ENCODE measurements at regions not wholly inside any gene's neighbourhood (a gene's known extent, or its start where the extent isn't known, plus 50 kb on each side); places are given as distances from the start of the nearest gene placed in this dataset.

DNA sequence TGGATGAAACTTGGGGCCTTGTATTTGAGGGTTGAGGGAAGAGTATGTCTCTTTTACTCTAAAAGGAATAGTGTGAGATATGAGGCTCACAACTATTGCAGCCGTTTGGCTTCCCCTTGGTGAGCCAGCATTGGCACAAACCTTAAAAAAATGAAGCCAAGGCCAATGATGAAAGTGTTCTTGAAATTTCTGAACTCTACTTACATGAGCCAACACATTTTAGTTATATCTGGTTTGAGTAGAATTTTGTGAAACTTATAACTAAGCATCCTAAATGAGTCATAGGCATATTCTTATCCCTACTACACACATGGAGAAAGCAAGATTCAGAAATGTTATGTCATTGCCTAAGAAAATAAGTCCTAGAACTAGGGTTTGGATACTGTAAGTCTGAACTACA, 55.3 kb upstream of the ACSS3 start:
- Mint-ChIP-seq H3K9me3 (ENCODE audit: low read depth, unreplicated experiment) (no peaks in the 10 kb centered on the region), H3K4me1 (ENCODE audit: low read depth, unreplicated experiment) (no peaks in the 10 kb centered on the region), H3K27ac (ENCODE audit: unreplicated experiment) (no peak overlapping the region), H3K27me3 (ENCODE audit: unreplicated experiment) (no peaks in the 10 kb centered on the region), H3K36me3 (ENCODE audit: insufficient read depth, unreplicated experiment) (no peaks in the 10 kb centered on the region), H3K4me3 (ENCODE audit: low read depth, unreplicated experiment) (no peak overlapping the region)
- BruUV-seq (replicated peaks), result no TSS peak
- intact Hi-C loops (cut with micrococcal nuclease; ENCODE audit: unreplicated experiment), result no loop called here
- TF ChIP-seq, protein P1, sequence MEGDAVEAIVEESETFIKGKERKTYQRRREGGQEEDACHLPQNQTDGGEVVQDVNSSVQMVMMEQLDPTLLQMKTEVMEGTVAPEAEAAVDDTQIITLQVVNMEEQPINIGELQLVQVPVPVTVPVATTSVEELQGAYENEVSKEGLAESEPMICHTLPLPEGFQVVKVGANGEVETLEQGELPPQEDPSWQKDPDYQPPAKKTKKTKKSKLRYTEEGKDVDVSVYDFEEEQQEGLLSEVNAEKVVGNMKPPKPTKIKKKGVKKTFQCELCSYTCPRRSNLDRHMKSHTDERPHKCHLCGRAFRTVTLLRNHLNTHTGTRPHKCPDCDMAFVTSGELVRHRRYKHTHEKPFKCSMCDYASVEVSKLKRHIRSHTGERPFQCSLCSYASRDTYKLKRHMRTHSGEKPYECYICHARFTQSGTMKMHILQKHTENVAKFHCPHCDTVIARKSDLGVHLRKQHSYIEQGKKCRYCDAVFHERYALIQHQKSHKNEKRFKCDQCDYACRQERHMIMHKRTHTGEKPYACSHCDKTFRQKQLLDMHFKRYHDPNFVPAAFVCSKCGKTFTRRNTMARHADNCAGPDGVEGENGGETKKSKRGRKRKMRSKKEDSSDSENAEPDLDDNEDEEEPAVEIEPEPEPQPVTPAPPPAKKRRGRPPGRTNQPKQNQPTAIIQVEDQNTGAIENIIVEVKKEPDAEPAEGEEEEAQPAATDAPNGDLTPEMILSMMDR (IDR thresholded peaks at IDR 0.05; ENCODE audit: unreplicated experiment), result no peak
- CTCF ChIA-PET, result no interaction called here
- no peak for DNase-seq

DNA sequence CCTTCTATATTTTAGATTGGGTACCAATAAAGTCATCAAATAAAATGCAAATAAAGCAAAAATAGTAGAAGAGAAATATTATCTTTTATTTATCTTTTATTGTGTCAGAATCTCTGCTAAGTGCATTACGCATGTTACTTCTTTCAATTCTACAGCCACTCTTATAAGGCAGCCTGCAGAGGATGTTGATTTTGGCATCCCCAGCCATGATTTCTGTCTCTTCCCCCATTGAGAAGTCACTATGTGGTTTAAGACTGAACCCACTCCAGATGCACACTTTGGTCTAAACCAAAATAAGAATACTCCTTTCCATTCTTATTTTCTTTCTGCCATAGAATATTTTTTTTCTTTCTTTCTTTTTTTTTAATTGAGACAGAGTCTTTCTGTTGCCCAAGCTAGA, 56.0 kb upstream of the ACSS3 start:
- Mint-ChIP-seq H3K27ac (ENCODE audit: unreplicated experiment) (no peak overlapping the region), H3K36me3 (ENCODE audit: insufficient read depth, unreplicated experiment) (no peaks in the 10 kb centered on the region), H3K4me3 (ENCODE audit: low read depth, unreplicated experiment) (no peak overlapping the region), H3K4me1 (ENCODE audit: low read depth, unreplicated experiment) (no peaks in the 10 kb centered on the region), H3K27me3 (ENCODE audit: unreplicated experiment) (no peaks in the 10 kb centered on the region), H3K9me3 (ENCODE audit: low read depth, unreplicated experiment) (no peaks in the 10 kb centered on the region)
- no peak for DNase-seq
- intact Hi-C loops (cut with micrococcal nuclease; ENCODE audit: unreplicated experiment), result no loop called here
- BruUV-seq (replicated peaks), result no TSS peak
- TF ChIP-seq, protein P1 (IDR thresholded peaks at IDR 0.05; ENCODE audit: unreplicated experiment), result no peak
- CTCF ChIA-PET, result no interaction called here

DNA sequence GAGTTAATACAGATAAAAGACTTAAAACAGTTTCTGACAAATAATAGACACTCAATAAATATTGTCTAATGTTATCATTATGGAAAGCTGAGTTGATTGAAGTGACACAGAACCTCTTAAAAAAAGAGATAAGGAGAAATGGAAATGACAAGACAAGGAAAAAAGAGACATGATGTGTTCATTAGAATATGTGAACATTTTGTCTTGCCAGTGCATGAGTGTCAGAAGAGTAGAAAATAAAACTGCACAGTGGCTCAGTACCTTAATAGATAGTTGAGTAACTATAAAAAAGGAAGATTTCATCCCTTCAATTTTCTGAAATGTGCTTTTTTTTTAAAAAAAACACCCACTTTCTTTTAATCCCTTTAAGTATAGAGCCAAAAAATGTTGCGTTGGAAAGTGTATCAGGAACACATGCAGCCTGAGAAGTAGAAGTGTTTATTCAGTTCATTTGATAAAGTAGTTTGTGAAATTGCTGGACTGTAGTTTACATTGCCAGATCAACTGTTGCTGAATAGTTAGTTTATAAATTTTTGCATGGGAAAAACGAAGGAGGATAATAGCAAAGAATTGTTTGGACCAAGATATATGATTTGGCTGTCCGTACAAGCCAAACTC, 56.6 kb upstream of the ACSS3 start:
- no TSS peak for BruUV-seq (replicated peaks)
- Mint-ChIP-seq H3K4me3 (ENCODE audit: low read depth, unreplicated experiment) (no peak overlapping the region), H3K4me1 (ENCODE audit: low read depth, unreplicated experiment) (no peaks in the 10 kb centered on the region), H3K27me3 (ENCODE audit: unreplicated experiment) (no peaks in the 10 kb centered on the region), H3K36me3 (ENCODE audit: insufficient read depth, unreplicated experiment) (no peaks in the 10 kb centered on the region), H3K27ac (ENCODE audit: unreplicated experiment) (no peak overlapping the region), H3K9me3 (ENCODE audit: low read depth, unreplicated experiment) (no peaks in the 10 kb centered on the region)
- TF ChIP-seq, protein P1 (IDR thresholded peaks at IDR 0.05; ENCODE audit: unreplicated experiment), result no peak
- no peak for DNase-seq
- intact Hi-C loops (cut with micrococcal nuclease; ENCODE audit: unreplicated experiment), result no loop called here
- CTCF ChIA-PET, result no interaction called here

DNA sequence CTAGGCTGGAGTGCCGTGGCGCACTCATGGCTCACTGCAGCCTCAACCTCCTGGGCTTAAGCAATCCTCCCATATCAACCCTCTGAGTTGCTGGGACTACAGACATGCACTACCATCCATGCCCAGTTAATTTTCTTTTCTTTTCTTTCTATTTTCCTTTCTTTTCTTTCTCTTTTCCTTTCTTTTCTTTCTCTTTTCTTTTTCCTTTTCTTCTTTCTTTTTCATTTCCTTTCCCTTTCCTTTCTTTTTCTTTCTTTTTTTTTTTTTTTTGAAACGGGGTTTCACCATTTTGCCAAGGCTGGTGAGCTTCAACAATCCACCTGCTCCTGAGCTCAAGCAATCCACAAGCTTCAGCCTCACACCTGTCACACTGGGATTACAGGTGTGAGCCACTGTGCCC, 60.1 kb upstream of the ACSS3 start:
- no peaks in the 10 kb centered on the region for H3K9me3 Mint-ChIP-seq (ENCODE audit: low read depth, unreplicated experiment)
- CTCF ChIA-PET, result interaction anchor here (0.7 kb wide), 1 partner anchor 465 kb away, joined by 3 read pairs; no protein-coding TSS in a partner anchor
- H3K36me3 Mint-ChIP-seq (ENCODE audit: insufficient read depth, unreplicated experiment), result no peaks in the 10 kb centered on the region
- no peak overlapping the region for H3K4me3 Mint-ChIP-seq (ENCODE audit: low read depth, unreplicated experiment)
- no peak overlapping the region for H3K27ac Mint-ChIP-seq (ENCODE audit: unreplicated experiment)
- H3K4me1 Mint-ChIP-seq (ENCODE audit: low read depth, unreplicated experiment), result no peaks in the 10 kb centered on the region
- H3K27me3 Mint-ChIP-seq (ENCODE audit: unreplicated experiment), result no peaks in the 10 kb centered on the region
- DNase-seq, result no peak
- intact Hi-C loops (cut with micrococcal nuclease; ENCODE audit: unreplicated experiment), result no loop called here
- TF ChIP-seq, protein P1 (IDR thresholded peaks at IDR 0.05; ENCODE audit: unreplicated experiment), result no peak
- BruUV-seq (replicated peaks), result no TSS peak
